Gastrocnemius medialis (tissue), 4 donors: ENCODE measurements at regions not wholly inside any gene's neighbourhood (a gene's known extent, or its start where the extent isn't known, plus 50 kb on each side); places are given as distances from the start of the nearest gene placed in this dataset.

Experiments
- ATAC-seq, 2 donors: fragments of 150-250 bp; one replicate each; pipeline ENCODE4 v1.9.1; 2016
- DNase-seq, 2 donors: peaks; one replicate each; pipeline ENCODE4 v3.0.0-alpha.2; 2019
- H3K27ac ChIP-seq, 4 donors: fragments of 200-600 bp; sonication (generic); 1 replicate in 1 of 4; 2 replicates in 3 of 4; pipeline ENCODE4 v1.5.1; 2016 to 2018; ENCODE audit warnings: mild to moderate bottlenecking in 2 of 4, moderate library complexity in 1 of 4
- H3K27me3 ChIP-seq, 3 donors: fragments of 200-600 bp; sonication (generic) in 2 of 3; 1 replicate in 1 of 3; 2 replicates in 2 of 3; pipeline versions ENCODE4 v1.5.1 to v1.6.0; 2016 to 2019; ENCODE audit warnings: mild to moderate bottlenecking in 1 of 3, moderate library complexity in 1 of 3
- H3K36me3 ChIP-seq, 2 donors: fragments of 200-600 bp; sonication (generic) in 1 of 2; one replicate each; pipeline ENCODE4 v1.5.1; 2017 to 2018
- H3K4me1 ChIP-seq, 2 donors: fragments of 200-600 bp; sonication (generic) in 1 of 2; one replicate each; pipeline ENCODE4 v1.5.1; 2016 to 2017; ENCODE audit warnings: mild to moderate bottlenecking in 2 of 2
- H3K4me3 ChIP-seq, 4 donors: fragments of 200-600 bp; sonication (generic) in 3 of 4; 1 replicate in 1 of 4; 2 replicates in 3 of 4; pipeline ENCODE4 v1.5.1; 2016 to 2019; ENCODE audit warnings: mild to moderate bottlenecking in 2 of 4
- H3K9me3 ChIP-seq, 3 donors: fragments of 200-600 bp; sonication (generic) in 2 of 3; 1 replicate in 1 of 3; 2 replicates in 2 of 3; pipeline ENCODE4 v1.5.1; 2016 to 2019
- CTCF ChIP-seq, 5 experiments: fragments of 450-650 bp in 3 of 5; fragments of 200-600 bp in 2 of 5; sonication (generic) in 2 of 5; IDR thresholded peaks in 4 of 5; conservative IDR thresholded peaks in 1 of 5; 1 replicate in 4 of 5; 2 replicates in 1 of 5; pipeline ENCODE4 v1.5.1; 2016 to 2019; ENCODE audit warnings: antibody characterized with exemption in 5 of 5, mild to moderate bottlenecking in 3 of 5, moderate library complexity in 3 of 5
- POLR2A ChIP-seq, 2 donors: fragments of 450-650 bp; IDR thresholded peaks; one replicate each; pipeline ENCODE4 v1.6.1; 2017; ENCODE audit warnings: antibody characterized with exemption in 2 of 2, mild to moderate bottlenecking in 2 of 2, moderate library complexity in 2 of 2
- in situ Hi-C, 4 donors: fragments of 200-750 bp; cut with MboI; loops; one replicate each; pipeline versions ENCODE4 v1.15.0 to v1.8.0; 2017; ENCODE audit warnings: low sequenced_read_pairs in 4 of 4
- intact Hi-C: fragments of 100-400 bp; cut with DNase I; formaldehyde crosslinking; loops from one replicate; pipeline ENCODE4 v1.15.1; 2023; ENCODE audit warnings: low total_unique reads

- no peak for DNase-seq
- in situ Hi-C loops = no loop called here
These were observed 234.2 kb upstream of the MEF2C start for GRCh38 chr5:89117124-89117644.

GRCh38 chr5:89110916-89111646 is 228.1 kb upstream of the MEF2C start:
- DNase-seq (no peak), ATAC-seq (no peak)
- intact Hi-C loops (no loop called here), in situ Hi-C loops (no loop called here)
- Histone ChIP-seq H3K27me3 (no peaks in the 10 kb centered on the region), H3K4me1 (peaks cover 5 to 7% of the 10 kb centered on the region in 2 donors), H3K27ac (no peak overlapping the region), H3K9me3 (no peaks in the 10 kb centered on the region), H3K36me3 (no peaks in the 10 kb centered on the region), H3K4me3 (no peak overlapping the region)
- TF ChIP-seq POLR2A (IDR thresholded peaks at IDR 0.05) = no peak
- no peak for TF ChIP-seq CTCF (IDR thresholded peaks at IDR 0.05 in 4 of 5, conservative IDR thresholded peaks at IDR 0.05 in 1 of 5)

More at GRCh38 chr5:89117124-89117644, 234.2 kb upstream of the MEF2C start:
- Histone ChIP-seq H3K27ac (no peak overlapping the region), H3K36me3 (no peaks in the 10 kb centered on the region), H3K4me3 (no peak overlapping the region), H3K4me1 (peaks cover 5 to 7% of the 10 kb centered on the region in 2 donors), H3K27me3 (no peaks in the 10 kb centered on the region), H3K9me3 (no peaks in the 10 kb centered on the region)
- intact Hi-C loops = no loop called here
- no peak for ATAC-seq
- TF ChIP-seq CTCF (IDR thresholded peaks at IDR 0.05 in 4 of 5, conservative IDR thresholded peaks at IDR 0.05 in 1 of 5) (no peak), POLR2A (IDR thresholded peaks at IDR 0.05) (no peak)

GRCh38 chr5:89106480-89106879 is 223.5 kb upstream of the MEF2C start:
- DNase-seq (no peak), ATAC-seq (no peak)
- Histone ChIP-seq H3K27me3 (no peaks in the 10 kb centered on the region), H3K4me3 (no peak overlapping the region), H3K36me3 (no peaks in the 10 kb centered on the region), H3K9me3 (no peaks in the 10 kb centered on the region), H3K27ac (no peak overlapping the region), H3K4me1 (peaks cover 0 to 7% of the 10 kb centered on the region in 2 donors)
- TF ChIP-seq POLR2A (IDR thresholded peaks at IDR 0.05) (no peak), CTCF (IDR thresholded peaks at IDR 0.05 in 4 of 5, conservative IDR thresholded peaks at IDR 0.05 in 1 of 5) (no peak)
- in situ Hi-C loops (no loop called here), intact Hi-C loops (no loop called here)

- ATAC-seq = no peak
- Histone ChIP-seq H3K9me3 (no peaks in the 10 kb centered on the region), H3K4me1 (peaks cover 0 to 7% of the 10 kb centered on the region in 2 donors), H3K36me3 (no peaks in the 10 kb centered on the region), H3K4me3 (no peak overlapping the region), H3K27ac (no peak overlapping the region), H3K27me3 (no peaks in the 10 kb centered on the region)
- TF ChIP-seq CTCF (IDR thresholded peaks at IDR 0.05 in 4 of 5, conservative IDR thresholded peaks at IDR 0.05 in 1 of 5) (no peak), POLR2A (IDR thresholded peaks at IDR 0.05) (no peak)
- in situ Hi-C loops (no loop called here), intact Hi-C loops (no loop called here)
- no peak for DNase-seq
These were observed 222.9 kb upstream of the MEF2C start for GRCh38 chr5:89105836-89106235.
